ENCODE measurements at regions not wholly inside any gene's neighbourhood (a gene's known extent, or its start where the extent isn't known, plus 50 kb on each side); places are given as distances from the start of the nearest gene placed in this dataset.
"Not testable (repeated sequence)": the region's sequence is repeated elsewhere in the genome, so short reads cannot be mapped to it uniquely, and the experiment has no call there.

DNA sequence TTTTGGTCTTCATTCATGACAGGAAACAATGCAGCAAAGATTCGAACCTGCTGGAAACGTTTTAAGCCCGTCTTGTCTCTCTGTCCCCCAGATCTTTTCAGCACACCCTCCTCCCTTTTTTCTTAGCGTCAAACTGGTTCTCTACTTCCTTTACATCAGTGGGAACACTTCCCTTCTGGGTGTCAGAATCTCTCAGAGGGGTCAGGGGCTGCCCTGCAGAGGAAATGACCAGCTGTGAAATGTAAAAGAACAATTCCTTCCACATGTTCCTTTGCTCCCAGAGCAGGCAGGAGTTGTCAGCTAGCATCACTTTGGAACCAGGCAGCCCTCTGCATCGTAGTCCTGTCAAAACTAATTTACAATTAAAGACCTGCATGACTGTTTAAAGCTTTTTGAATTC lies 619.0 kb downstream of the TFAP2A start:
- no peak for DNase-seq

DNA sequence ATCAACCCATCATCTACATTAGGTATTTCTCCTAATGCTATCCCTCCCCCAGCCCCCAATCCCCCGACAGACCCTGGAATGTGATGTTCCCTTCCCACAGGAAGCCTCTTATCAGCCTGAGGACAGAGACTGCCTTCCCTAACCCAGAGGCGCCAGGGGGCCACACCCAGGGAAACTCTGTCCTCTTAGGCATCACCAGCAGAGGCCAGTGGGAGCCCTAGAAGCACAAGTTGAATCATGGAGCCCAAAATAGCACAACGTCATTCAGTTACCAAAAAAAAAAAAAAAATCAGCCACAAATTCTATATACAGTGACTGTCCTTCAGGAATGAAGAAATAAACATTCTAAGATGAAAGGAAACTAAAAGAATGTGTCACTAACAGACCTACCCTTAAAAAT lies 625.7 kb downstream of the TFAP2A start:
- no peak for DNase-seq

DNA sequence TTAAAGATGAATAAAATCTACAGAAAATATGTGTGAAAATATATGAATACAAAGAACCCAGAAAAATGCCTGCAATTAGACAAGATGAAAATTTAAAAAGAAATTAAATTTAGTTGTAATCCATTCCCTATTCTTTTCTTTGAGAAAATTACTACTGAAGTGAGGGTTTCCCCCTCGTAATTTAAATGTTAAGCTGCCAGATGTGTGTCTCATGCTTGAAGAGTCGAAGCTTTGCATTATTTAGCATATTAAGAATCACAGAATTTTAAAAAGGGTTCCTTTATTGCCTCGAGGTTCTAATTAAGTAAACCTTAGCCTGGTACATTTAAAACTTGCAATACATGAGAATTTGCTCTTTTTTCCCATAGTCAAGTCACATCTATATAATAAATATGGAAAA lies 630.1 kb downstream of the TFAP2A start:
- DNase-seq: no peak

DNA sequence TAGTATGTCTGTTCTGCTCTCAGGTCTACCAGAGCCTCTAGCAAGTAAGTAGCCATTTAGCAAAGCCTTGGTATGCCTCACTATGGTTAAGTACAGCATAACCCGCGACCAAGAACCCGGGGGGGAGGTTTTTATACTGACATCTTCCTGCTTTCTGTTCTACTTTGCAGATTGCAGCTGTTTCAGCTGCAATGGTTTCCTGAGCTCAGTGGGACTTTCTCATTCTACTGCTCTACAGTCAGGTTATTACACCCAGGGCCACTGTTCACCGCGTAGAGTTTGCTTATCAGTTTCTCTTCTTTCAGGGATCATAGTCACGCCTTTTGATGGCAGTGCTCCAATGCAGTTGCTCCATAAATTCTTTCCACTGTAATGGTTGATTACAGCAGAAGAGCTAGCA lies 631.3 kb downstream of the TFAP2A start:
- no peak for DNase-seq

DNA sequence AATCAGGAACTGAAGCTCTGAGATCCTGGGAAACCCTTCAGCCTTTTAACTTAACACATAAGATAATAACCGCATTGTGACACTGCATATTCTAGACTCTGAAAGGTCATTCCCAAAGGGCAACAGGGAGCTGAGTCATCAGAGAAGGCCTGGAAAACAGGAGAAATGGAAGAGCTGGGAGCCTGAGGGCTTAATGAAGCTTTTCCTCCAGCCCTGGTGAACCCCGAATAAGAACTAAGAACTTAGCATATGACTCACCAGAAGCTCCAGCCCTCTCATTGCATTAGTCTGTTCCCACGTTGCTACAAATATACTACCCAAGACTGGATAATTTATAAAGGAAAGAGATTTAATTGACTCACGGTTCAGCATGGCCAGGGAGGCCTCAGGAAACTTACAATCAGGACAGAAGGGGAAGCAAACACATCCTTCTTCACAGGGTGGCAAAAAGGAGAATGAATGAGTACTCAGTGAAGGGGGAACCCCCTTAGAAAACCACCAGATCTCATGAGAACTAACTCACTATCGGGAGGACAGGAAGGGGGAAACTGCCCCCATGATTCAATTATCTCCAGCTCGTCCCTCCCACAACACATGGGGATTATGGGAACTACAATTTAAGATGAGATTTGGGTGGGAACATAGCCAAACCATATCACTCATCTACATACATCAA lies 648.5 kb downstream of the TFAP2A start:
- DNase-seq: no peak

DNA sequence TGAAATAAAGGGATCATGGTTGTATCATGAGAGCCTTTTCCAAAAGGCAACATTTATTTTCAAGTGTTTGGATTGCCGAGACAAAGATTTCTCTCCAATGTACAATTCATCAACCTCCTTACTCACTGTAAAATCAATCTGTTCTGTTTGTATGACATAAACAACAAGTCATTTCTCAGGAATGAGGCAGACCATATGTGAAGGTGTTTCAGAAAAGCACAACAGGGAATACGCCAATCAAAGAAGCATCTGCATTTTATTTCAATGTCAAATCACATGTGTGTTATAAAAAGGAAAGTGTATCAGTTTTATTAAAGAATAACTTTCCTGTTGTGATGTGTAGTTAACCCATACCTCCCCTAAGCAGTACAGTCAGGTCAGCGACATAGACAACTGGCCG lies 653.7 kb downstream of the TFAP2A start:
- no peak for DNase-seq

DNA sequence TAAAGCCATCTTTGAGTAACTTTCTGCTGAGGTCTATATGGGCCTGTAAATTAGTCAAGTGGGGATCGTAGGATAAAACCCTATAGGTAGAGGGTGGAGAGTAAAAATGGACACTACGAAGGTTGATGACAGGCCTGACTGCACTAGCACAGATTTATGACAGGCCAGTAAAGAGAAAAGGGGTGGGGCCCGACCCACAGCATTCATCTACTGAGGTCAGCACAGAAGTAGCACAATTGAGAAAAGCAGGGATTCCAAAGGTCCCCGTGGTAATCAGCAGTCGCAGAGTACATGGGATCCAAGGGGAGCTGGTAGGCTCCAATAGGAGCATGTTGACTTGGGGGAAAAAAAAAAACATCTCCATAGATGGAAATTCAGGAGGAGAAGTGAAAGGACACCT lies 660.4 kb downstream of the TFAP2A start:
- no peak for DNase-seq

DNA sequence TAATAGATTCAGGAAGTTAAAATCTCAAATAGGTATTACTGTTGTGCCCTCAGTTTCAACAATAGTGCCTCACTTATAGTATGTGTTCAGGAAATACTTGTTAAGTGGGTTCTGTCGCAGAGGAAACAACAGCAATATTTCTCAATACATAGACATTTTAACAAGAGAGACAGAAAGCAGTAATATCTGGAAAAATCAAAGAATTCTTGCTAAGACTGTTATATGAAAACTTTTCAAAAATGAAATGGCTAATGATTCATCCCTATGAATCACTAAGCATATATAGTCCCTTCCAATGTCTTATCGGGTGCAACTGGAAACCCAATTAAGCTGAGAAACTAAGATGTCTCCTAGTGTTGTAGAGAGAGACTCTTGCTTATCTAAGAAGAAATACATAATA lies 668.9 kb downstream of the TFAP2A start:
- no peak for DNase-seq

DNA sequence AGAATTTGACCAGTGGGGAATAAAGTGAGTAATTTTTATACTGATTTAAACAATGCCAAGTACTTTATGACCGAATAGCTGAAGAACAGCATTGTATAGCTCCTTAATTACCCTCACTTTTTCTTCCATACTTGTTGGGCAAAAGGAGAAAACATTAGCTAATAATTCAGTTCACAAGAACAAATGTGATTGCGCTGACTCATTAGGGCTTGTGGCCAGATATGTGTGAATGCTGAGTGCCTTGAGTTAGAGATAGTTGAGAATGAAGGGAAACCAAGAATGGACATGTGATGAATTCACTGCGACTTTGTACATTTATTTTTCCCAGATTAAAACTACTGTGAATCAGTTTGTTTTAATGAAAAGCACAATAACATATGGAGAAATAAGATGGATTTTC lies 669.4 kb downstream of the TFAP2A start:
- DNase-seq: no peak

DNA sequence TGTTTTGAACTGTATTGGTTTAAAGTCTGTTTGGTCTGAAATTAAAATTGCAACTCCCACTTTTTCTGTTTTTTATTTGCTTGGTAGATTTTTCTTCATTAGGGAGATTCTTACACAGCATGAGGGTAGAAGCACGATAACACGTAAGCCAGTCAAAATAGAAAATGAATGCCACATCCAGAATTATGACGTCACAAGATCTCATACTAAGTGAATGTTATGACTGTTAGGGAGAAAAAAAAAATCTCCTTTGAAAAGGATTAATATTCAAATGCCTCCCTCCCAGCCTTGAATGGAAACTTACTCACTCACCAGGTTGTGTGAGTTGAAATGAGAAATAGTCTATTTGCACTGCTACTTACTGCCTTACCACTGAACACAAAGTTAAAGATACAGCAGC lies 670.8 kb downstream of the TFAP2A start:
- DNase-seq: no peak

DNA sequence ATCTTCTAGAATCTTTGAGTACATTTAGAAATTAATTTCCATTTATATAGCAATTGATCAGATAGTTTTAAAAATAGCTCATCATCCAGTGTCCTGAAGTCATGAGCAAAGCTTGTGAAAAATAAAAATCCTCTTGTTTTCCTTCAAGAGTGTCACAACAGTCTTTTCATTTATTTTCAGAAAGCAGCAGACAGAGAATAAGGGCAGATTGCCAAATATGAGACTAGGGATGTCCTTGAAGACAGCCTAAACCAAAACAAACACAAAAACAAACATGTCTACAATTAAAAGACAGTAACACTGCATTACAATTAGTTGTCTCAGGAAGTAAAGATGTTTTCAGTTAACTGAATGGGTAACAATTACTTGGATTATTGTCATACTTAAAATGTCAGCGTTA lies 682.8 kb downstream of the TFAP2A start:
- DNase-seq: no peak

DNA sequence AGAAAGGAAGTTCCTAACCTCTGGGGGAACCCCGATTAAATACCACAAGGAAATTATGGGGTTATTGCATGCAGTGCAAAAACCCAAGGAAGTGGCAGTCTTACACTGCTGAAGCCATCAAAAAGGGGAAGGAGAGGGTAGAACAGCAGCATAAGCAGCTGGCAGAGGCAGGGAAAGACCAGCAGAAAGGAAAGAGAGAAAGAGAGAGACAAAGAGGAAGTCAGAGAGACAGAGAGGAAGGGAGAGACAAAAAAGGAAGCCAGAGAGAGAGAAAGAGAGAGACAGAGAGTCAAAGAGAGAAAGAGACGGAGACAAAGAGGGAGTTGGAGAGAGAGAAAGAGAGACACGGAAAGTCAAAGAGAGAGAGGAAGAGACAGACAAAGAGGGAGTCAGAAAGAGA lies 689.1 kb downstream of the TFAP2A start:
- not testable (repeated sequence) for DNase-seq

DNA sequence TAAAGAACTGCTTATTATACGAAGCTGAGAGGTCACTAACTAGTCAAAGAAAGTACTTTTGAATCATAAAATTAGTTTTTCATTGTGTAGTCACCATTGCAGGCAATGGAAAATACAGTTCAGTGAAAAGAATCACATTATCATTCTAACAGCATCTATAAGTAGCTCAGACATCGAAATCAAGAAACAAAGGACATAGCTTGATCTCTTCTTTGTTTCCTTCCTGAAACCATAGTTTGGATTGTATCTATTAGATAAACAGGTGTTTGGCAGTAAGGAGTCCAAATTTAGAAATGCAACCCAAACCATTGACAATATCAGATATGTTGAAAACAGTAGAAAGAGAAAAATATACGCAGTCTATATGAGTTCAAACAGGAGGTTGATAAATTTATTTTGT lies 697.3 kb downstream of the TFAP2A start:
- no peak for DNase-seq

DNA sequence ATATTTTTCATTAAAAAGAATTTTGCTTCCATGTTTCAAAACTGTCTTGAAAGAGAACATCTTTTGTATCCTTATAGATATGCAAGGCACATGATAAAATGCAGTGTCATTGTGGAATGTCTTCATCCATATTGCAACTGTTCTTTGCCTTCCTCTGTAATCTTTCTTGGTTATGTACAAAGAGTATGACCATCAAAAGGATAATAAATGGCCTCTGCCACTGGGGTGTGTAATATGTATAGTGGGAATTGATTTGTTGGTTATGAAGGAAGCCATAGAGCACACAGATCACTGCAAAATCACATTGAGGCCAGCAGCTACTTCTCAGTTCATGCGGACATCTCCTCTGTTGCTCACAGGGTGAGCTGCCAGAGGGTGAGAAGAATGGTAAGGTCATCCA lies 703.5 kb downstream of the TFAP2A start:
- no peak for DNase-seq

DNA sequence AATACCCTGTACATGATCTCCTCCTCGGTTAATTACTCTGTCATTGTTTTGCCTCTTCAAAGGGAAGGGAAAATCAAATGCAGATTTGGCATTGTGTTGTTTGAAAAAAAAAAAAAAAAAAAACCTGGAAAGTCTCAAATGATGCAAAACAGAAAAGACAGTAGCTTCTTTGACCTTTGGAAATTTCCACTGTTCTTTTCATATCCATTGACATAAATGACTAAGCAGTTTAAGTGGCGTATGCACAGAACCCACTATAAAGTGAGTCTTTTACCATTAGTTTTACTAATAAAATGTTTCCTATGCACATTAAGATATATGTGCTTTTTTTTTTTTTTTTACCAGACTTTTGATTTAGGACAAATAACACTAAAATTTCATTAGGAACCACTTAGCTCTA lies 704.3 kb downstream of the TFAP2A start:
- DNase-seq: no peak

DNA sequence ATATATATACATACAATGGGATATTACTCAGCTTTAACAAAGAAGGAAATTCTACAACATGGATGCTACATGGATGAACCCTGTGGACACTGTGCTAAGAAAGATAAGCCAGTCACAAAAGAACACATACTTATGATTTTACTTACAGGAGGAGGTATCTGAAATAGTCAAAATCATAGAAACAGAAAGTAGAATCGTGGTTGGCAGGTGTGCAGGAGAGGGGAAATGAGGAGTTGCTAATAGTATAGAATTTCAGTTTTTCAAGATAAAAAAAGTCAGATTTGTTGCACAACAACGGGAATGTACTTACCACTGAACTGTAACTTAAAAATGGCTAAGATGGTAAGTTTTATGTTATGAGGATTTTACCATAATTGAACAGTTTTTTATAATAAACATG lies 706.3 kb downstream of the TFAP2A start:
- DNase-seq: no peak

DNA sequence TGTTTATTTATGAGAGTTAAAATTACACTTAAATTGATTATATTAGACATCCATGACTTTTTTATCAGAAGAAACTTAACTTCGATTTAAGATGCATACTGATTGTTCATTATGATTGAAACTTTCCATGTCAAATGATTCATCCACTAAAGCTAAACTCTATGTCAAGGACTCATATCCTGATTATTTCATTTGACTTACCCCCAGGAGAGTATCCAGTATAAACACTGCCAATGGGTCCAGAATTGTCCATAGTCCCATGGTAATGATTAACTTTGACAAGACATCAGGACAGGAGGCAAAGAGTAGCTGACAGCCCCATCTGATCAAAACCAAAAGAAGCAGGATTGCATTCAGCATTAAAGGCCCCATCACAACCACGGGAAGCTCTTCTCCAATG lies 709.9 kb downstream of the TFAP2A start:
- DNase-seq: no peak

DNA sequence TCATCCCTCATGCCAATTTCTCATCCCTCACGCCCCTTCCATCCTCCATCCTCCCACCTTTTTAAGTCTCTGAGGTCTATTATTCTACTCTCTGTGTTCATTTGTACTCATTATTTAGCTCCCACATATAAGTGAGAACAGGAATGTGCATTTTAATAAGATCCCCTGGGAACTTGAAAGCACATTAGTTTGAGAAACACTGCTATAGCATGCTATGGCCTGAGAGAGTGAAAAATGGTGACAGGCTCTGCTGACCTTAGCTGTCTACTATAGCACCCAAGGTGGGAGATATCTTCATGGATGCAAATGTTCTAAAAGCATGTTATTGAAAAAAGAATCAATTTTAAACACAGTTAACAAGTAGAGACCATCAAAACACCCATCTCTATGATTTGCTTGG lies 712.0 kb downstream of the TFAP2A start:
- DNase-seq: no peak

DNA sequence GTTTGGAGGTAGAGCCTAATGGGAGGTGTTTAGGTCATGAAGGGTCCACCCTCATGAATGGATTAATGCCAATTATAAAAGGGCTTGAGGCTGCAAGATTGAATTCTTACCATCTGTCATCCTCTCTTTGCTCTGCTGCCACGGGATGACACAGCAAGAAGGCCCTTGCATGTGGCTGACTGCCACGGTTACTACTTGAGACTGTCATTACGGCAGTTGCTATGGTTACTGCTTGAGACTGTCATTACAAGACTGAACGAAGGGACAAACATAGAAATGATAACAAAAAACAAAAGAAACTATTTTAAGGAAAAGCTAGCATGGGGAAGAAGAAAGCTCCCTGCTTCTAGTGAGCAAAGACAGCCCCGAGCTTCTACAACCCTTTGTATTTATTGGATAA lies 715.0 kb downstream of the TFAP2A start:
- DNase-seq: no peak

DNA sequence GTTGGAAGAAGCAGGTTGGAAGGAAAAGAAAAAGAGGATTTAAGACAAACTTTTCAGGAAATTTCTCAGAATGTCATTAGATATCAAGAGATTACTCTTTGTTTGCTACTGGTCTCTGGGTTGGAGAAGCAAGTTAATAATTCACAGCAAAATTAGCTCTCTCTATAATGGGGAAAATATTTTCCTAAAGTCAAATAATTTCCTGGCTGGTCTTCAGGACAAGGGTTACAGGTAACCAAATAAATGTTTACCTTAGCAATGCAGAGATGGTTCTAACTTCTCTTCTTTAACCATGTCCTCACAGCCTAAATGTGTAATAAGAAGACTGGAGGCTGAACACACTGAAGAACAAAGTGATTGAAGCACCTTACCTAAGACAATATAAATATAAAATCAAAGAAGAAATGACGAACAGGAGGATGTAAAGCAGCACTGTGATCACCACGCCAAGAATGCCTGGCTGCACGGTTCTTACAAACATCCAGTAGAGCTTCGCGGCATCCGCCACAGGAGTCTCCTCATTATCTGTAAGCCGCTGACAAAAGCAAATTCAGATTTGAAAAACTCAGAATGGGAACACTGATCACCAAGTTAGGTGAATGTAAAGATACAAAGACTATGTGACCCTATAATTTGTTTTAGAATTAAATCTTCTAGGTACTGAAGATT lies 717.5 kb downstream of the TFAP2A start:
- DNase-seq: no peak

DNA sequence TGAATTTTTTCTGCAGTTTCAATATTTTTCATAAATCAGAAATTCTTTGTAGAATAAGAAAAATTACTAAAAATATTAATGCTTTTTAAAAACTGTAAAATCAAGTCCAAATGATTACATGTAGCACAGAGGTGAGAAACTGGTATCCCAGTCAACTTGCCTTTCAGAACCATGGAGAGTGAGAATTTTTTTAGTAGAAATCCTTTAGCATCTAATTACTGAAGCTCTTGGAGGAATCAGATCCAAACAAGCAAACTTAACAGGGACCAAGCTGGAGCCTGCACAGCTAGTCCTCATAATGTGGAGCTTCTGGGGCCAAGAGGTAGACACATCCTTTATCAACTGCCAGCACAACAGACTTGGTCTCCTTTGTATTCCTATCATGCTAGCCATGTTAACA lies 724.5 kb downstream of the TFAP2A start:
- DNase-seq: no peak

DNA sequence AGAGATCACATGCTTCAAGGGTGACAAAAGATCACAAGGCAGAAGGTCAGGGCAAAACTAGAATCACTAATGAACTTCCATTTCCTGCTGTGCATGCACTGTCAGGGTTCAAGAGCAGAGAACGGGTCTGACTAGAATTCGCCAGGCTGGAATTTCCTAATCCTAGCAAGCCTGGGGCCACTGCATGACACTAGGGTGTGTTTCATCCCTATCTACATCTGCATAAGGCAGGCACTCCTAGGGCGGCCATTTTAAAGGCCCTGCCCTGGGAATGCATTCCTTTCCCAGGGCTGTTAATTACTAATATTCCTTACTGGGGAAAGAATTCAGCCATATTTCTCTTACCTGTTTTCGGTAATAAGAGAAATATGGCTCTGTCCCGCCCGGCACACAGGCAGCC lies 734.1 kb downstream of the TFAP2A start:
- not testable (repeated sequence) for DNase-seq

DNA sequence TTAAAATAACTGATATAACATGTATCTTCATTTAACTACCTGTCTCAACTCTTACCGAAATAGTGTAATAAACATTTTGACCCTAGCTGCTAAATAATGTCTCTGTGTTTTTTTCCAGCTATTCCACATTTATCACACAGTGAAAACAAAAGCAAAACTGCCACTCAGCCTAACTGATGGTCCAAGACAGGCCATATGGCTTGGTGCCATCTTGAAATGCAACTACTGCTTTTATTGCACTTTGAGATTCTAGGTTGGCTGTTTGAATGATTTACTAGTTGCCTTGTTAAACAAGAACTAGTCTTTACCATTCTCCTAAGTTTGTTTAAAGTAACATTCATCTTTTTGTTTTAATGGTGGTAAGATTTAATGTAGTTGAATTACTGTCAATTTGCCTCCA lies 739.8 kb downstream of the TFAP2A start:
- DNase-seq: no peak

DNA sequence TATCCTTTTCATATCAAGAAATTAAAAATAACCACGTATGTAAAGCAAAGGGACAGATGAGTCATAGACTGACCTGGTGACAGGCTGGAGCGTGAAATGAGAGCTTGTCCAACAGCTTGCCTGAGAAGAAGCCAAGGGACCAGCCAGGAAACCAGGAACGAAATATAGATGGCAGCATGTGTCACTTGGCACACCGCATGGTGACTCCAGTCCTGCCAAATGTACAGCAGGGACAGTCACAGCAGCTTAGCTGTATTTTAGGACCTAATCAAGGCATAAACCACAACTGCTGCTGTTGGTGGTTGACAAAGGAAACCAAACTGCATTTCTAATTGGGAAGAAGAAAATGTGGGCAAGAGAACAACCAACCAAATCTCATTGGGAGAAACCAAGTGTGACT lies 755.0 kb downstream of the TFAP2A start:
- no peak for DNase-seq

DNA sequence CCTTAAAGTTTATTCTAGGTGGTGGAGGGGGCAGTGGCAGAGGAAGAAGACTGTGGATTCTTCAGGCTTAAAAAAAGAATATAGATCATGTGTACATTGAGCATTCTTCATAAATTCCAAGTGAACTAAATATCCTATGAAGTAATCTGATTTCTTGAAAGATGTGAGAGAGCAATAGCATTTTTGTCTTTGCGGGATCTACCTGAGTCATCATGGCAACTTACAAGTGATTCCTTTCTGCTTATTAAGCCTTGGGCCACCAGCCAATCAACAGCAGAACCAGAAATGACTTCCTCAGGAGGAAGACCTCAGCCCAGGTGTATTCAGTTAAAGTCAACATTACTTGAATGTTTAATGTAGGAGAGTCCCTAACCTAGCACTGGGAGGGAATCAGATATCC lies 756.9 kb downstream of the TFAP2A start:
- DNase-seq: no peak
